Lower leg skin (tissue), 3 donors: ENCODE measurements at regions not wholly inside any gene's neighbourhood (a gene's known extent, or its start where the extent isn't known, plus 50 kb on each side); places are given as distances from the start of the nearest gene placed in this dataset.
"Not testable (repeated sequence)": the region's sequence is repeated elsewhere in the genome, so short reads cannot be mapped to it uniquely, and the experiment has no call there.

Experiments used
- CTCF ChIP-seq, 3 donors: fragments of 450-650 bp; IDR thresholded peaks; one replicate each; pipeline ENCODE4 v1.5.1; 2016; ENCODE audit warnings: antibody characterized with exemption in 3 of 3, mild to moderate bottlenecking in 3 of 3, moderate library complexity in 2 of 3
- POLR2A ChIP-seq, 2 donors: fragments of 450-650 bp; IDR thresholded peaks; one replicate each; pipeline ENCODE4 v1.6.1; 2016 to 2017; ENCODE audit warnings: antibody characterized with exemption in 2 of 2, mild to moderate bottlenecking in 1 of 2, moderate library complexity in 1 of 2

- TF ChIP-seq POLR2A, CTCF (IDR thresholded peaks at IDR 0.05): not testable (repeated sequence)
Observed at GRCh38 chr7:142575351-142575750, 173.9 kb upstream of the PRSS1 start.
